CD4-positive, alpha-beta T cell treated with Interleukin-17A for 4 hours (primary cell): ENCODE measurements at regions not wholly inside any gene's neighbourhood (a gene's known extent, or its start where the extent isn't known, plus 50 kb on each side); places are given as distances from the start of the nearest gene placed in this dataset.
A peak's percentile ranks its signal among the peaks of the same experiment; 100 is the strongest.
"Not testable (repeated sequence)": the region's sequence is repeated elsewhere in the genome, so short reads cannot be mapped to it uniquely, and the experiment has no call there.

Source experiments
- DNase-seq: peaks from one replicate; pipeline ENCODE4 v3.0.0-alpha.2; 2020; ENCODE audit warnings: mixed read lengths

DNA sequence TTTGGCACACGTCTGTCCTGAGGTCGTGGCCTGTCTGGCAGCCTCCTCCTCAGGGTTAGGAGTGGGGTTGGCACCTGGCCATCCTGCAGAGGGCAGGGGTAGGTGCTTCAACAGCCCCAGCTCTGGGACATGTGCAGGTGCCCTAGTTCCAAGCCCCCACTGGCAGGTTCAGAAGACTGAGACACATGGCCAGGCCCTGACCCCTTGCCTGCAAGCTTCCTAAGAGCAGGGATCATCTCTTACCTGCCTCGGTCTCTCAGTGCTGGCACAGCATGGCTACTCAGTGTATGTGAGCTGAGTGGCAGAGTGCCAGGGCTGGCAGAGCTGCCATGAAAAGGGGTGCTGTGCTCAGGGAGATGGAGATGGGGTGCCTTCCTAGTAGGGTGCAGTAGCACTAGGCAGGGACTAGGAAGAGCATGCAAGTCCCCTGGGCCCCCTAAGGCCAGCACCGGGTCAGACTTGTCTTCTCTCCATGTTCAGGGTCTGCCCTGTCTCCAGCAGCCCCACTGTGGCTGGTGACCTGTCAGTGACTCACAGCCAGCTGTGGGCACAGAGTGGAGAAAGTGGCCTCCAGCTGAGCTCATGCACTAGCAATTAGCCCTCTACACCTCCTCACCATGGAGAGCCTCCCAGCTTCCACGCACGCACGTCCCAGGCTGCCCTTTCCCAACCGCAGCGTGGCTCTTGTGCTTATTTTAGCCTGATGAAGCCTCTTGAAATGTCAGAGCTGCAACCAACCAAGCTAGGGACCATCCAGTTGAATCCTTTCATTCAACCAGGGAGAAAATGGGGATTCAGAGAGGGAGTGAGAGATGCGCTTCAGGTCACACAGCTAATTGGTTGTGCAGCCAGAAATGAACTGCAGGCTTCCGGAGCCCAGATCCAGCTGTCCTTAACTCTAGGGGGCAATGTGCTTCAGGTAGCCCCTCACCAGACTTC, 116.6 kb downstream of the MRPL14 start:
- no peak for DNase-seq

GRCh38 chr6:44009425-44010321, 117.6 kb downstream of the MRPL14 start:
- DNase-seq: no peak

DNA sequence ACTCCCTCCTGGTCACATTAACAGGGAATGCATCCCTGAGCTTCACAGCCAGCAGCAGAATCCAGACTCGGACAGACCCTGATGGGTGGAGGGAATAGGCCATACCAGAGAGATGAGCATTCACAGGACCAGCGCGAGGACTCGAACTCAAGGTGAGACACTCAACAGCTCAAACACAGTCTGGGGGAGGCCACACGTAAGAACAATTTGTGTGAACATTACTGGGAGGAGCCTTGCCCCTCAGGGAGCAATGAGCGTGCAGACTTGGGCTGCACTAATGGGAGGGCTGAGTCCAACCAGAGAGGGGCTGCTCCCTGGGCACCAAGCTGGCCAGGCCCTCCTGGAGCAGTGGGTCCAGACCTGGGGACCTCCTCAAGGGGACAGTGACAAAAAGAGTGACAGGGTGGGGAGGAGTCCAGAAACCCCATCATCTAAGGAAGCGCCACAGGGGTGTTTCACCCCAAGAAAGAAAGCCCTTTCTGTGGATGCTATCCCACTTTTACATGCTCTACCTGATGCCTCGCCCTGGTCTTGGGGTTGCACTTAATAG, 118.4 kb downstream of the MRPL14 start:
- DNase-seq: no peak

GRCh38 chr6:44007818-44008621, 119.2 kb downstream of the MRPL14 start:
- DNase-seq: no peak

DNA sequence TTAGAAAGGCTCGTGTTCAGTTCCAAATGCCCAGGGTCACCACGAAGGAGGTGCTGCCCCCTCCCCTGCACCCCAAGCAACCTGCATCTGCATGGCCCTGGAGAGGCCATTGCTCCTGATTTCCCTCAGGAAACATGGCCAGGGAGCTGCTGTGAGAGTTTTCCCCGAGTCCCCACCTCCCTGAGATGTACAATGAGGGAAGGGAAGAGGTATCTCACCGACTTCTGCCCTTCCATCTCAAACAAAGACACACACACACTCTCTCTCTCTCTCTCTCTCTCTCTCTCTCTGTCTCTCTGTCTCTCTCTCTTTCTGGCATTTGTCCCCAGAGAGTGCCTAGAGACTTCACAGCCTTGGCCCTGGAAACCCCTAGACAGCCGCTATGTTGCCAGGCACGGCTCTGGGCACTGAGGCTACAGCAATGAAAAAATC, 120.4 kb downstream of the MRPL14 start:
- DNase-seq: no peak

DNA sequence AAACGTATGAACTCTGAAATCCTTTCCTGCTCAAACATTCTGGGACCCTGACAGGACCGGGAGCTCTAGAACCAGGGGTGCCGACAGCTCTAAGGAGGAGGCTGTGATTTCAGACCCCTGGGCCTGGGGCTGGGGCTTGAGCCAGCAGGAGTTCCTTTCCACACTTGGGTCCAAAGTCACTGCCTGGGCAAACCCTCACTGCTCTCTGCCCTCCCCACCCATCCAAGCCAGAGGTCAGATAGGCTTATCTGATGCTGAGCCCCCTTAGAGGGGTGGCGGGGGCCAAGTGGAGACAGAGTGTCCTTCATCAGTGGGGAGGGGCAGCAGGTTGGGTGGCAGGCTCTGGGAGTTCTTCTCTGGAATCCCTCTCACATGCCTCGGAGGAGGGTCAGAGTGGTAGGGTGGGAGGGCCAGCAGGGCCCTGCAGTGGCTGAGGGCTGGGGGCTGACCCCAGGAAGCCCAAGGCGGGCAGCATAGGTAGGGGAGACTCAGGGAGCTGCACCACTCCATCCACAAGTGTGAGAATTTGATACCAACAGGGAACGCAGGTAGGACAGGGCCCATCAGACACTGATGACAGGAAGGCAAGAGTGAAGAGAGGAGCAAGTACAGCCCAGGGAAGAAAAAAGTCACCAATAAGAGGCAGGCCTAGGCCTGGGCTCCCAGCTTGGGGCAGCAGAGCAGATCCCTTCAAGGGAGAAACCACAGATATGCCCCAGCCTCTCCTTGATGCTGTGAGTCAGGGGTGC, 121.0 kb downstream of the MRPL14 start:
- no peak for DNase-seq

DNA sequence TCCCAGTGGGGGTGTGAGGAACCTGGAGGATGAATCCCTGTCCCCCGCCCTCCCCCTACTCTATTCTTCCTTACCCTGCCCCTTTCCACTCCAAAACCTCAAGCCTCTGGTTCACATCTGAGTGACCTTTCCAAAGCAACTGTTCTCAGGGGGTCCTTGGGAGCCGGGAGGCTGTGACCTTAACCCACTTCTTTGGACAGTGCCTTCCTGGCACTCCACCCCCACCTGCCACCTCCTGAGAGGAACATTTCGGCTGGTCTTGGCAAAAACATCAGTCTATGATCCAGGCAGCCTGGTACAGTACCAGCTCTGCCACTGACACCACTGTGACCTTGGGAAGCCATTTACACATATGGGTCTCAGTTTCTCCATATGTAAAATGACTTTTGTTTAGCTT, 121.7 kb downstream of the MRPL14 start:
- DNase-seq: no peak

- DNase-seq: no peak
Observed at GRCh38 chr6:44004625-44005506, 122.4 kb downstream of the MRPL14 start.

GRCh38 chr6:44004136-44004535, 123.1 kb downstream of the MRPL14 start:
- DNase-seq: no peak

DNA sequence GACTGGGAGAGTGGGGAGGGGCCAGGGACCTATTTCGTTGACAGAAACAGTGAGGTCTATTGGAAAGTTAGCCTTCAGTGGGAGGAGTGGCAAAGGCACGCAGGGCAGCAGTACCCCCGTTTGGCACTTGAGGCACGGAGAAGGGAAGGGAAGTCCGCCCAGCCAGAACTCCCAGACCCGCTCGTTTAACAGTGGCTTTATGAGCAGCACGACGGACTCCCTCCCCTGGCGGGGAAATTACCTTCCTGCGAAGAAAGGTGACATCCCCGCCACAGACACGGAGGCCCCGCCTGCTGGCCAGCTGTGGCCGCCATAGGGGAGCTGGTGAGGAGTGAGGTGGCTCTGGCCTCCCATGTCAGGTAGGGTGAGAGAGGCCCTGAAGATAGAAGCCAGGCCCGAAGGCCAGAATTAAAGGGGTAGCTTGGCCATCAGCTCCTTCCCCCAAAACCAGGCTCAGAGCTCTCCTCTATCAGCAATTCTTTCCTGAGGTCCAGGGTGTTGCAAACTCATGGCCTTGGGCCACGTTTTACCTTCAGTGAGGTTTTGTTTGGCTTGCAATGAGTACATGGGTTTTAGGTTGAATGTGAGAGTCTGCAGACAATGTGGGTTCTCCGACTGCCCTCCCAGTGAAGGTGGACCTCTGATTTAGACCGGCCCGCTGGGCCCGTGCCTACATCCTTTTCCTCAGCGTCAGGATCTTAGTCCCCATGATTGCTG, 123.7 kb downstream of the MRPL14 start:
- peak; percentile 8 for DNase-seq

DNA sequence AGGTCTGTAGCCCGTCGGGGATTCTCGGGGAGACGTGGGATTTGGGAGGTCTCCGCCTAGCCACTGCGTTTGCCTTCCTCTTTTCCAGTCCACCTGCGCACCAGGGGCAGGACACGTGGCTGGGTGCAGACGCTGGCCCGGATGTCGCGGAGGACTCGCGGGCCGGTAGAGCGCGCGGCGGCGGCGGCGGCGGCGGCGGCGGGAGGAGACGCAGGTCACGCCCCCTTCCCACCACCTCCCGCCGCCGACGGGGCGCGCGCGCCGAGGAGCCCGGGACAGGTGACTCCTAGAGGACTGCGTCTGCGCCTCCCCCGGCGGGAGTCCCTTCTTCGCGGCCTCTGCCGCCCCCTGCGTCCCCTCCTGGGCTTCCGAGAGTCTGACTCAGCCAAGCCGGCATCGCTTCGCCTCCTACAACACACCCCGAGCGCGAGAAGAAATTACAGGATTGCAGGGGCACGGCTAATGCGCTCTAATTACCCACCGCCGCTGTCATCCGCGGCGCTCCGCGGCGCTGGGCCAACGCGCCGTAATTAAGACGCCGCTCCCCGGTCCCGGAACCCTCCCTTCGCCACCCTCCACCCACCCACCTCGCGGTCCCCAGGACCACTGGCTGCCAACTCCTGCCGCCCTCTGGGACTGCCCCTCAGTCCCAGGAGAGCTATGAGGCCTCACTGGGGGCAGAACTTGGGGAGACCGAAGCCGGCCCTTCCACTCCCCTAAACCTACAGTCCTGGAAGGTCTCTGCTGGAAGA, 124.5 kb downstream of the MRPL14 start:
- DNase-seq: peak; percentile 71

- DNase-seq: no peak
Observed at GRCh38 chr6:44002067-44002592, 125.1 kb downstream of the MRPL14 start.

GRCh38 chr6:44001318-44002066, 125.8 kb downstream of the MRPL14 start:
- DNase-seq: no peak

DNA sequence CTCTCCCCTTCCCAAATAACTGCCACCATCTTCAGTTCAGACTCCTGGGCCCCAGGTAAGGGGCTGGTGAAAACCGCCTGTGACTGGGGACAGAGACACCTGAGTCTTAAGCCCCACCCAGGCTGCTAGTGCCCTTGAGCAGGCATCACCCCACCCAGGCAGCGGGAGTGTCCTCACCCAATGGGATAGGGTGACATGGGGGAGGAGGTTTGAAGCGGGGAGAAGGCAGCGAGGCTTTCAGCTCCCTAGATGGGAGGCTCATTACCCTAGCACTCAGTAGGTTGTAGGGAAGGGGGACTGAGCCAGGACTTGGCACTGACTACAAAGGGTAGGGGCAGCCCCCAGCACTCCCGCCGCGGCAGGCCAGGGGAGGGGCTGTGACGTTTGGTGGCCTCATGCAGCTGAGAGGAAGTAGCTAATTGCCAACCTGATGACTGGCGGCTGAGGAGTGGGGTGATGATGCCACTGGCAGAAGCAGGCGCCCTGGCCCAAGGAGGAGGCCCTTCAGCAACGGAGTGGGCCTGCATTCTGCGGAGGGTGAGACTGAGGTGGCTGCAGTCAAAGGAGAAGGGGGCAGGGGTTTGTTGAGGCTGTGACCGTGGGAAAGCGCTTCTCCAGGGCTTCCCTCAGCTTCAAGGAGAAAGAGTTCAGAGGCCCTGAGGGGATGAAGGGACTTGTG, 126.9 kb downstream of the MRPL14 start:
- DNase-seq: no peak

GRCh38 chr6:43999628-44000027, 127.6 kb downstream of the MRPL14 start:
- no peak for DNase-seq

DNA sequence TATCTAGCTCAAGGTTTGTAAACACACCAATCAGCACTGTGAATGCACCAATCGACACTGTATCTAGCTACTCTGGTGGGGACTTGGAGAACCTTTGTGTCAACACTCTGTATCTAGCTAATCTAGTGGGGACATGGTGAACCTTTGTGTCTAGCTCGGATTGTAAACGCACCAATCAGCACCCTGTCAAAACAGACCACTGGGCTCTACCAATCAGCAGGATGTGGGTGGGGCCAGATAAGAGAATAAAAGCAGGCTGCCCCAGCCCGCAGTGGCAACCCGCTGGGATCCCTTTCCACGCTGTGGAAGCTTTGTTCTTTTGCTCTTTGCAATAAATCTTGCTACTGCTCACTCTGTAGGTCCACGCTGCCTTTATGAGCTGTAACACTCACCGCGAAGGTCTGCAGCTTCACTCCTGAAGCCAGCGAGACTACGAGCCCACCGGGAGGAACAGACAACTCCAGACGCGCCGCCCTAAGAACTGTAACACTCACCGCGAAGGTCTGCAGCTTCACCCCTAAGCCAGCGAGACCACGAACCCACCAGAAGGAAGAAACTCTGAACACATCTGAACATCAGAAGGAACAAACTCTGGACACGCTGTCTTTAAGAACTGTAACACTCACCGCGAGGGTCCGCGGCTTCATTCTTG, 128.5 kb downstream of the MRPL14 start:
- not testable (repeated sequence) for DNase-seq
